CD14-positive monocyte (primary cell): ENCODE measurements at regions not wholly inside any gene's neighbourhood (a gene's known extent, or its start where the extent isn't known, plus 50 kb on each side); places are given as distances from the start of the nearest gene placed in this dataset.
A peak's percentile ranks its signal among the peaks of the same experiment; 100 is the strongest.

Experiments
- DNase-seq, 3 donors: peaks; one replicate each; pipeline ENCODE4 v3.0.0-alpha.2; 2011 to 2022
- H2AFZ ChIP-seq: 2 replicates; pipeline ENCODE4 v1.6.0; 2012; ENCODE audit warnings: mild to moderate bottlenecking, low read depth, low read length, inconsistent platforms; ENCODE audit not compliant: insufficient read depth, poor library complexity, severe bottlenecking
- H3K27ac ChIP-seq, 2 donors: 1 replicate in 1 of 2; 2 replicates in 1 of 2; pipeline ENCODE4 v1.5.1; 2012 to 2013; ENCODE audit warnings: low read length in 2 of 2, control low read depth in 1 of 2, inconsistent platforms in 1 of 2, low read depth in 1 of 2, mild to moderate bottlenecking in 1 of 2
- H3K27me3 ChIP-seq, 2 donors: one replicate each; pipeline versions ENCODE4 v1.6.0 to v1.6.1; 2011 to 2013; ENCODE audit warnings: low read length in 2 of 2; ENCODE audit not compliant: control insufficient read depth in 2 of 2, insufficient read depth in 2 of 2
- H3K36me3 ChIP-seq, 2 donors: replicated peaks in 1 of 2; 1 replicate in 1 of 2; 2 replicates in 1 of 2; pipeline versions ENCODE4 v1.5.1 to v1.6.1; 2012 to 2013; ENCODE audit warnings: low read length in 2 of 2, control low read depth in 1 of 2, inconsistent platforms in 1 of 2, mild to moderate bottlenecking in 1 of 2; ENCODE audit not compliant: insufficient read depth in 2 of 2, control insufficient read depth in 1 of 2
- H3K4me1 ChIP-seq, 2 donors: 1 replicate in 1 of 2; 2 replicates in 1 of 2; pipeline versions ENCODE4 v1.5.1 to v1.6.1; 2012 to 2013; ENCODE audit warnings: low read length in 2 of 2, control low read depth in 1 of 2, inconsistent platforms in 1 of 2, mild to moderate bottlenecking in 1 of 2, moderate library complexity in 1 of 2; ENCODE audit not compliant: insufficient read depth in 2 of 2, control insufficient read depth in 1 of 2
- H3K4me2 ChIP-seq: replicated peaks from 2 replicates; pipeline ENCODE3; 2012; ENCODE audit warnings: low read length, moderate library complexity, mild to moderate bottlenecking; ENCODE audit not compliant: poor library complexity, severe bottlenecking; ENCODE audit errors: extremely low read depth
- H3K4me3 ChIP-seq, 3 experiments: fragments of 200-600 bp in 1 of 3; sonication (generic) in 1 of 3; replicated peaks in 1 of 3; 1 replicate in 2 of 3; 2 replicates in 1 of 3; pipeline ENCODE4 v1.5.1; 2011 to 2013; ENCODE audit warnings: low read length in 3 of 3, mild to moderate bottlenecking in 3 of 3, control low read depth in 2 of 3, low read depth in 2 of 3, inconsistent platforms in 1 of 3, moderate library complexity in 1 of 3
- H3K79me2 ChIP-seq: 2 replicates; pipeline ENCODE4 v1.6.0; 2012; ENCODE audit warnings: mild to moderate bottlenecking, control low read depth, inconsistent platforms, low read length, moderate library complexity; ENCODE audit not compliant: insufficient read depth
- H3K9ac ChIP-seq: 2 replicates; pipeline ENCODE4 v1.6.0; 2017; ENCODE audit warnings: low read length, mild to moderate bottlenecking; ENCODE audit not compliant: insufficient read depth, poor library complexity, severe bottlenecking
- H3K9me3 ChIP-seq, 2 donors: replicated peaks in 1 of 2; 1 replicate in 1 of 2; 2 replicates in 1 of 2; pipeline versions ENCODE4 v1.5.1 to v1.6.1; 2012 to 2013; ENCODE audit warnings: low read length in 2 of 2, control low read depth in 1 of 2; ENCODE audit not compliant: control insufficient read depth in 1 of 2, insufficient read depth in 1 of 2
- H4K20me1 ChIP-seq: 2 replicates; pipeline ENCODE4 v1.6.0; 2012; ENCODE audit warnings: mild to moderate bottlenecking, low read length, control low read depth, moderate library complexity; ENCODE audit not compliant: insufficient read depth
- H3K27ac Mint-ChIP-seq, 7 donors: one replicate each; pipeline ENCODE4 v1.8.0; 2020; ENCODE audit warnings: mild to moderate bottlenecking in 7 of 7, mixed read lengths in 7 of 7, moderate library complexity in 6 of 7, inconsistent platforms in 2 of 7
- H3K27me3 Mint-ChIP-seq, 3 donors: one replicate each; pipeline ENCODE4 v1.8.0; 2021 to 2022; ENCODE audit warnings: low read depth in 3 of 3, mild to moderate bottlenecking in 3 of 3, mixed read lengths in 3 of 3, moderate library complexity in 3 of 3, inconsistent platforms in 1 of 3
- H3K36me3 Mint-ChIP-seq, 2 donors: one replicate each; pipeline ENCODE4 v1.8.0; 2020; ENCODE audit warnings: mixed read lengths in 2 of 2, inconsistent platforms in 1 of 2, mild to moderate bottlenecking in 1 of 2
- H3K4me1 Mint-ChIP-seq: one replicate; pipeline ENCODE4 v1.8.0; 2020; ENCODE audit warnings: mild to moderate bottlenecking, mixed read lengths
- H3K4me3 Mint-ChIP-seq, 2 donors: one replicate each; pipeline ENCODE4 v1.8.0; 2020; ENCODE audit warnings: mild to moderate bottlenecking in 2 of 2, mixed read lengths in 2 of 2, moderate library complexity in 1 of 2
- H3K9me3 Mint-ChIP-seq, 7 donors: one replicate each; pipeline ENCODE4 v1.8.0; 2020 to 2022; ENCODE audit warnings: mixed read lengths in 7 of 7, mild to moderate bottlenecking in 6 of 7, moderate library complexity in 6 of 7, inconsistent platforms in 2 of 7
- WGBS: methylation state at CpG from one replicate; pipeline ENCODE4 v1.1.5; 2013; ENCODE audit warnings: missing lambda C conversion rate; ENCODE audit not compliant: insufficient coverage; 5-methylcytosine and 5-hydroxymethylcytosine counted together
- intact Hi-C, 2 donors: fragments of 100-400 bp; cut with micrococcal nuclease; formaldehyde crosslinking; loops; one replicate each; pipeline versions ENCODE4 v1.15.0 to v1.15.1; 2023
- TF ChIP-seq, protein P1 (sequence below): fragments of 200-600 bp; IDR thresholded peaks from one replicate; pipeline ENCODE4 v1.8.0; 2022; ENCODE audit warnings: antibody characterized with exemption, mild to moderate bottlenecking

DNA sequence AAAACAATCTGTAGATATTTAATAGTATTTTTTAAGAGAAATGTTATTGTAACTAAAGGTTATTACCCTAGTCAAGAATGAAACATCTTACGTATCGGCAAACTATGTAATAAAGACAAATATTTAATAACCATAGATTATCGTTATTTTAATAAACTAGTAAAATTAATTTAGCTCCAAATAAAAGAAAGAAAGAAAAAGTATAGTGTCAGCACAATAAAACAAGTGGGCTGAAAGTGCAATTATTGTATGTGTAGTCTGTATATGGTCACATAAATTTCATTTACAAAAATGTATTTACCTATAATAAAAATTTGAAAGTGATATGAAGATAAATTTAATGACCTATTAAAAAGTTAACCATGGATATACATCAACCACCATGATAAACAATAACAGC, 1258.4 kb upstream of the MIR17HG start:
- no peaks in the 10 kb centered on the region for H3K36me3 Mint-ChIP-seq
- no peaks in the 10 kb centered on the region for H3K4me1 ChIP-seq
- TF ChIP-seq, protein P1, sequence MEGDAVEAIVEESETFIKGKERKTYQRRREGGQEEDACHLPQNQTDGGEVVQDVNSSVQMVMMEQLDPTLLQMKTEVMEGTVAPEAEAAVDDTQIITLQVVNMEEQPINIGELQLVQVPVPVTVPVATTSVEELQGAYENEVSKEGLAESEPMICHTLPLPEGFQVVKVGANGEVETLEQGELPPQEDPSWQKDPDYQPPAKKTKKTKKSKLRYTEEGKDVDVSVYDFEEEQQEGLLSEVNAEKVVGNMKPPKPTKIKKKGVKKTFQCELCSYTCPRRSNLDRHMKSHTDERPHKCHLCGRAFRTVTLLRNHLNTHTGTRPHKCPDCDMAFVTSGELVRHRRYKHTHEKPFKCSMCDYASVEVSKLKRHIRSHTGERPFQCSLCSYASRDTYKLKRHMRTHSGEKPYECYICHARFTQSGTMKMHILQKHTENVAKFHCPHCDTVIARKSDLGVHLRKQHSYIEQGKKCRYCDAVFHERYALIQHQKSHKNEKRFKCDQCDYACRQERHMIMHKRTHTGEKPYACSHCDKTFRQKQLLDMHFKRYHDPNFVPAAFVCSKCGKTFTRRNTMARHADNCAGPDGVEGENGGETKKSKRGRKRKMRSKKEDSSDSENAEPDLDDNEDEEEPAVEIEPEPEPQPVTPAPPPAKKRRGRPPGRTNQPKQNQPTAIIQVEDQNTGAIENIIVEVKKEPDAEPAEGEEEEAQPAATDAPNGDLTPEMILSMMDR = no peak
- peaks cover 2 to 8% (median 4%) of the 10 kb centered on the region in 7 donors for H3K9me3 Mint-ChIP-seq
- no peaks in the 10 kb centered on the region for H3K27me3 ChIP-seq
- H3K27ac Mint-ChIP-seq = no peak overlapping the region
- H3K27me3 Mint-ChIP-seq = no peaks in the 10 kb centered on the region
- no CpG with 5 or more reads among the region's 3 CpGs for WGBS
- no peaks in the 10 kb centered on the region for H3K79me2 ChIP-seq
- H3K4me3 Mint-ChIP-seq = no peak overlapping the region
- no peak overlapping the region for H3K4me3 ChIP-seq
- no peak for DNase-seq
- H3K36me3 ChIP-seq = no peaks in the 10 kb centered on the region
- H3K27ac ChIP-seq = no peak overlapping the region
- no peak overlapping the region for H2AFZ ChIP-seq
- H3K4me1 Mint-ChIP-seq = no peaks in the 10 kb centered on the region
- no peaks in the 10 kb centered on the region for H3K9me3 ChIP-seq
- no peaks in the 10 kb centered on the region for H4K20me1 ChIP-seq
- intact Hi-C loops = no loop called here
- no peak overlapping the region for H3K9ac ChIP-seq
- H3K4me2 ChIP-seq = no peak overlapping the region

DNA sequence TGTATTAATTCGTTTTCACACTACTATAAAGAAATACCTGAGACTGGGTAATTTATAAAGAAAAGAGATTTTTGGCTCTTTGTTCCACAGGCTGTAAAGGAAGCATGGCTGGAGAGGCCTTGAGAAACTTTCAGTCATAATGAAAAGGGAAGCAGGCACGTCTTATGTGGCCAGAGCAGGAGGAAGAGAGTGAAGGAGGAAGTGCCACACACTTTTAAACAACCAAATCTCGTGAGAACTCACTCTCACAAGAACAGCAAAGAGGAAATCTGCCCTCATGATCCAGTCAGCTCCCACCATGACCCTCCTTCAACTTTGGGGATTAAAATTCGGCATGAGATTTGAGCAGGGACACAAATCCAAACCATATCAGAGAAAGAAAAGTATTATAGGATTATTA, 1255.9 kb upstream of the MIR17HG start:
- Mint-ChIP-seq H3K4me1 (no peaks in the 10 kb centered on the region), H3K4me3 (no peak overlapping the region), H3K9me3 (peaks cover 0 to 6% (median 5%) of the 10 kb centered on the region in 7 donors), H3K27me3 (no peaks in the 10 kb centered on the region), H3K27ac (peak overlapping the region in 2 of 7 donors; percentile 1 to 28), H3K36me3 (no peaks in the 10 kb centered on the region)
- H4K20me1 ChIP-seq = no peaks in the 10 kb centered on the region
- no peaks in the 10 kb centered on the region for H3K9me3 ChIP-seq
- no peaks in the 10 kb centered on the region for H3K27me3 ChIP-seq
- no peaks in the 10 kb centered on the region for H3K79me2 ChIP-seq
- H3K4me3 ChIP-seq = no peak overlapping the region
- DNase-seq = no peak
- intact Hi-C loops = no loop called here
- H3K4me1 ChIP-seq = no peaks in the 10 kb centered on the region
- TF ChIP-seq, protein P1 = no peak
- WGBS = no CpG with 5 or more reads among the region's 4 CpGs
- no peaks in the 10 kb centered on the region for H3K36me3 ChIP-seq
- no peak overlapping the region for H2AFZ ChIP-seq
- H3K9ac ChIP-seq = no peak overlapping the region
- H3K27ac ChIP-seq = no peak overlapping the region
- no peak overlapping the region for H3K4me2 ChIP-seq
